ENCODE measurements at regions not wholly inside any gene's neighbourhood (a gene's known extent, or its start where the extent isn't known, plus 50 kb on each side); places are given as distances from the start of the nearest gene placed in this dataset.

GRCh38 chr9:102124465-102124864 lies 386.0 kb upstream of the GRIN3A start:
- no peaks in the 10 kb centered on the region for H3K36me3 ChIP-seq
- no peak for TF ChIP-seq CTCF (IDR thresholded peaks at IDR 0.05)

GRCh38 chr9:102114557-102114956 lies 376.1 kb upstream of the GRIN3A start:
- no peak for DNase-seq
- Histone ChIP-seq H3K4me1 (no peaks in the 10 kb centered on the region), H3K9me3 (no peaks in the 10 kb centered on the region), H3K4me3 (no peak overlapping the region), H3K36me3 (no peaks in the 10 kb centered on the region), H3K27ac (no peak overlapping the region), H3K27me3 (no peaks in the 10 kb centered on the region)
- intact Hi-C loops (cut with DNase I): no loop called here
- no peak for ATAC-seq
- no peak for TF ChIP-seq CTCF (IDR thresholded peaks at IDR 0.05)

More at GRCh38 chr9:102124465-102124864, 386.0 kb upstream of the GRIN3A start:
- no peaks in the 10 kb centered on the region for H3K27me3 ChIP-seq
- ATAC-seq: no peak
- no peaks in the 10 kb centered on the region for H3K9me3 ChIP-seq
- no peak for DNase-seq
- H3K27ac ChIP-seq: no peak overlapping the region
- intact Hi-C loops (cut with DNase I): no loop called here
- H3K4me1 ChIP-seq: no peaks in the 10 kb centered on the region
- no peak overlapping the region for H3K4me3 ChIP-seq

GRCh38 chr9:102113191-102113590 lies 374.7 kb upstream of the GRIN3A start:
- ATAC-seq (no peak), DNase-seq (no peak)
- no peaks in the 10 kb centered on the region for H3K27me3 ChIP-seq
- no peak for TF ChIP-seq CTCF (IDR thresholded peaks at IDR 0.05)
- no peak overlapping the region for H3K27ac ChIP-seq
- intact Hi-C loops (cut with DNase I): no loop called here
- H3K4me3 ChIP-seq: no peak overlapping the region
- no peaks in the 10 kb centered on the region for H3K9me3 ChIP-seq
- no peaks in the 10 kb centered on the region for H3K36me3 ChIP-seq
- no peaks in the 10 kb centered on the region for H3K4me1 ChIP-seq

GRCh38 chr9:102106439-102106838 lies 368.0 kb upstream of the GRIN3A start:
- ATAC-seq: no peak
- Histone ChIP-seq H3K4me3 (no peak overlapping the region), H3K27ac (no peak overlapping the region), H3K36me3 (no peaks in the 10 kb centered on the region), H3K27me3 (no peaks in the 10 kb centered on the region), H3K4me1 (no peaks in the 10 kb centered on the region), H3K9me3 (no peaks in the 10 kb centered on the region)
- DNase-seq: no peak
- intact Hi-C loops (cut with DNase I): no loop called here
- TF ChIP-seq CTCF (IDR thresholded peaks at IDR 0.05): no peak

GRCh38 chr9:102101723-102102122 lies 363.3 kb upstream of the GRIN3A start:
- Histone ChIP-seq H3K4me3 (no peak overlapping the region), H3K27me3 (no peaks in the 10 kb centered on the region), H3K9me3 (no peaks in the 10 kb centered on the region), H3K27ac (no peak overlapping the region), H3K4me1 (no peaks in the 10 kb centered on the region), H3K36me3 (no peaks in the 10 kb centered on the region)
- intact Hi-C loops (cut with DNase I): no loop called here
- DNase-seq (no peak), ATAC-seq (no peak)
- TF ChIP-seq CTCF (IDR thresholded peaks at IDR 0.05): no peak

GRCh38 chr9:102087141-102087540 lies 348.7 kb upstream of the GRIN3A start:
- Histone ChIP-seq H3K36me3 (no peaks in the 10 kb centered on the region), H3K27me3 (no peaks in the 10 kb centered on the region), H3K9me3 (no peaks in the 10 kb centered on the region), H3K4me1 (no peaks in the 10 kb centered on the region), H3K27ac (no peak overlapping the region), H3K4me3 (no peak overlapping the region)
- intact Hi-C loops (cut with DNase I): no loop called here
- no peak for DNase-seq
- ATAC-seq: no peak
- no peak for TF ChIP-seq CTCF (IDR thresholded peaks at IDR 0.05)

Measured in upper lobe of right lung (tissue), 1 donor.